ENCODE measurements at regions not wholly inside any gene's neighbourhood (a gene's known extent, or its start where the extent isn't known, plus 50 kb on each side); places are given as distances from the start of the nearest gene placed in this dataset.

DNA sequence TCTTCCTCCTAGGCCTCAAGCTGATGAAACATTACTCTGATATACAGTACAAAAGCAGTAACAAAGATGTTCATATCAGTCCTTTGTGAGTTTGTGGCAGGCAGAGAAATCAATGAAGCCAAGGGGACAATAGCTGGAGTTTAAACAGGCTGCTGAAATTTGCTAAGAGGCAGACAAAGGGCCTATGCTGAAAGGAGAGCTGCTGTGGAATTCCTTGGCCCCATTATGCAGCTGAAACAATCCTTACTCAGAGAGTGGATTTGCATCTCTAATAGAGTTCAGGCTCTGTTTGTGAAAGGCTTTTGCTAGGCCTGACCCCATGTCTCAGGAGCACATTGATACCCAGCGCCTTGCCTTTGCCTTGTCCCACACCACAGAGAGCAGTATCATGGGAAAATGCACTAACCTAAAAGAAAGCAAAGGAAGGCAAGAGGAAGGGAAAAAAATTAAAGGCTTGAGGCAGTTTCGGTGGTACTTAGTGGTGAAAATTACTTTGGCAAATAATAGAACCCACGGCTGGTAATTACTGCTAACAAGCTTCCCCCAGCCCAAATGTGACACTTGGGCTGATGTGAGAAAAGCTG lies 195.0 kb upstream of the EPHA3 start (continued):
- TF ChIP-seq EP300 (IDR thresholded peaks at IDR 0.05; ENCODE audit: borderline replicate concordance in 1 of 2, low read depth in 2 of 2, low read length in 2 of 2) (0 out of 3 replicates have a peak, but pooled peaks of 1 of the 2 experiments have one; percentile 54), CBX5 (IDR thresholded peaks at IDR 0.05; ENCODE audit: low read depth, low read length) (no peak), SIX5 (IDR thresholded peaks at IDR 0.05; ENCODE audit: low read depth, low read length) (no peak), SAP30 (IDR thresholded peaks at IDR 0.05; ENCODE audit: insufficient read depth, insufficient replicate concordance, low read length) (no peak), TAF7 (optimal IDR thresholded peaks at IDR 0.05; ENCODE audit: borderline replicate concordance, low read depth, low read length) (peak; percentile 78), ASH2L (IDR thresholded peaks at IDR 0.05; ENCODE audit: low read length) (peak; percentile 55), SP4 (IDR thresholded peaks at IDR 0.05; ENCODE audit: low read length) (no peak), SUZ12 (IDR thresholded peaks at IDR 0.05; ENCODE audit: low read length) (no peak), CTBP2 (IDR thresholded peaks at IDR 0.05; ENCODE audit: borderline replicate concordance, insufficient read depth, insufficient read length, low read length) (no peak), BCL11A (IDR thresholded peaks at IDR 0.05; ENCODE audit: low read depth in 2 of 2, low read length in 2 of 2) (no peak), YY1 (IDR thresholded peaks at IDR 0.05; ENCODE audit: low read depth, low read length) (no peak), POLR2A (IDR thresholded peaks at IDR 0.05; ENCODE audit: control extremely low read depth in 1 of 2, low read depth in 2 of 2, low read length in 2 of 2) (peak in 1 of 2 experiments; percentile 61; a peak in 2 of 3 replicates), BRCA1 (IDR thresholded peaks at IDR 0.05; ENCODE audit: low read depth, low read length) (no peak), KDM1A (IDR thresholded peaks at IDR 0.05; ENCODE audit: borderline replicate concordance, low read length) (peak; percentile 85; the same call in 1 of the 2 replicates), TBP (IDR thresholded peaks at IDR 0.05; ENCODE audit: low read depth, low read length) (0 out of 2 replicates have a peak, but pooled peaks have one; percentile 59), RAD21 (IDR thresholded peaks at IDR 0.05 in 1 of 2, conservative IDR thresholded peaks at IDR 0.05 in 1 of 2; ENCODE audit: low read depth in 2 of 2, low read length in 2 of 2) (no peak; a peak in 1 of 4 replicates), SIN3A (conservative IDR thresholded peaks at IDR 0.05 in 1 of 2, IDR thresholded peaks at IDR 0.05 in 1 of 2; ENCODE audit: low read depth in 1 of 2, low read length in 2 of 2) (no peak), SP2 (IDR thresholded peaks at IDR 0.05; ENCODE audit: low read length) (no peak), JUND (IDR thresholded peaks at IDR 0.05; ENCODE audit: low read length) (no peak), CHD1 (IDR thresholded peaks at IDR 0.05; ENCODE audit: low read depth, low read length) (no peak), CREB1 (IDR thresholded peaks at IDR 0.05) (no peak), GTF2F1 (IDR thresholded peaks at IDR 0.05; ENCODE audit: borderline replicate concordance, low read depth, low read length) (no peak), HDAC6 (IDR thresholded peaks at IDR 0.05; ENCODE audit: low read depth, low read length) (no peak)
- TF ChIP-seq, protein P1, sequence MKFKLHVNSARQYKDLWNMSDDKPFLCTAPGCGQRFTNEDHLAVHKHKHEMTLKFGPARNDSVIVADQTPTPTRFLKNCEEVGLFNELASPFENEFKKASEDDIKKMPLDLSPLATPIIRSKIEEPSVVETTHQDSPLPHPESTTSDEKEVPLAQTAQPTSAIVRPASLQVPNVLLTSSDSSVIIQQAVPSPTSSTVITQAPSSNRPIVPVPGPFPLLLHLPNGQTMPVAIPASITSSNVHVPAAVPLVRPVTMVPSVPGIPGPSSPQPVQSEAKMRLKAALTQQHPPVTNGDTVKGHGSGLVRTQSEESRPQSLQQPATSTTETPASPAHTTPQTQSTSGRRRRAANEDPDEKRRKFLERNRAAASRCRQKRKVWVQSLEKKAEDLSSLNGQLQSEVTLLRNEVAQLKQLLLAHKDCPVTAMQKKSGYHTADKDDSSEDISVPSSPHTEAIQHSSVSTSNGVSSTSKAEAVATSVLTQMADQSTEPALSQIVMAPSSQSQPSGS (IDR thresholded peaks at IDR 0.05; ENCODE audit: low read length): no peak

Data from H1 (cell line).